C4-2B (cell line): ENCODE measurements at regions not wholly inside any gene's neighbourhood (a gene's known extent, or its start where the extent isn't known, plus 50 kb on each side); places are given as distances from the start of the nearest gene placed in this dataset.

Experiments
- CTCF ChIP-seq: fragments of 450-650 bp; conservative IDR thresholded peaks from 2 replicates; pipeline ENCODE4 v1.5.1; 2017; ENCODE audit warnings: mild to moderate bottlenecking
- ZFX ChIP-seq: fragments of 450-650 bp; IDR thresholded peaks from 2 replicates; pipeline ENCODE4 v1.6.1; 2017

- no peak for TF ChIP-seq CTCF
- TF ChIP-seq ZFX = no peak
Measured at GRCh38 chr19:28502879-28503734, 709.8 kb downstream of the UQCRFS1 start.
